HG03342 (cell line): ENCODE measurements at regions not wholly inside any gene's neighbourhood (a gene's known extent, or its start where the extent isn't known, plus 50 kb on each side); places are given as distances from the start of the nearest gene placed in this dataset.

ENCODE experiments used
- ATAC-seq: cut with Tn5 transposase; IDR thresholded peaks from one replicate; pipeline ENCODE4 v1.9.1; 2021; ENCODE audit warnings: mild to moderate bottlenecking, moderate library complexity; ENCODE audit not compliant: unreplicated experiment

DNA sequence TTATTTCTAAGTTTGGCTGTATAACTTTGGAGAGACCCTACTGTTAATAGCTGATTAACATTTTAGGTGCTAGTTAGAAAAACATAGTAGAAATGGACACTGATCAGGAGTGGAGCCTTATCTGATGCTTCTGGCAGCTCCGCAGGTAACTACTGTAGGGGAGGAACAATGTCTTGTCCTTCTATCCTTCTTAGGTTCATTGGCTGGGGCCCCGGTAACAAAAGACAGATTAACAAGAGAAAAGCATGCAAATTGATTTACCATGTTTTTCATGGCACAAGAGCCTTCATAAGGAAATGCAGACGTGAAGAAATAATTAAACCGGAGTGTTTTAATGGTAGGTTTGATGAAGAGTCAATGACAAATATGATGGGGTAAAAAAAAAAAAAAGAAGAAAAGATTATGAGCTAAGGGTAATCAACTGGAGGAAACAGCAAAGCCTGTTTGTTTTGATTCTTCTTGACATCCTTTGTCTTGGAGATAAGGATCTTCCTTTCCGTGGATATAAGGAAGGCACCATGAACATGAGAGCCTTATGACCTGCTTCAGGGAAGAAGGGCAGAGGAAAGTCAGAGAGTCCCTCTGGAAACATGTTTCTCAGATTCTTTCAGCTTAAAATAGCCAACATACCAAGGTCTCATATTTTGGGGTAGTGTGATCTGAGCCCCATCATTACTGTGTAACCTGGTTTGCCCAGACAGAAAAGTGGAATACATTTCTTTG lies 62.4 kb upstream of the GCFC2 start:
- ATAC-seq = no peak

DNA sequence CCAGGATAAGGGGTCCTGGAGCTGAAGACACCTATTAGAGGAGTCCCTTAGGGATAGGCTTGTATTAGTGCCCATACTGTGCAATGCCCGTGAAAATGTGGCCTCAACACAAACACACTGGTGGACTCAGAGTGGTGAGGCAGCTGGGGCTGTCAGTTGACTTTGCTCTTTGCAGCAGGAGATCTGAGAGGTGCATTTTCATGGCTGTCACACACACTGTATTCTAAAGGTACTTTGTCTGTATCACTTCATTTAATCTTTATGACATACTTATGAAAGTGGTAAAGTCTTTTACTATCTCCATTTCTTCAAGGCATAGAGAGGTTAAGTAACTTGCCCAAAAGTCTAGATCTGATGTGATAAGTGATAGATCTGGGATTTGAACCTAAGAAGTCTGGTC lies 55.1 kb upstream of the GCFC2 start:
- no peak for ATAC-seq

- no peak for ATAC-seq
Measured at GRCh38 chr2:75764611-75765010, 53.9 kb upstream of the GCFC2 start.
